Skin of body (tissue), 1 donor: ENCODE measurements at regions not wholly inside any gene's neighbourhood (a gene's known extent, or its start where the extent isn't known, plus 50 kb on each side); places are given as distances from the start of the nearest gene placed in this dataset.

Source experiments
- DNase-seq: peaks from one replicate; lab custom pipeline; 2025; lab: John Stamatoyannopoulos, UW

DNA sequence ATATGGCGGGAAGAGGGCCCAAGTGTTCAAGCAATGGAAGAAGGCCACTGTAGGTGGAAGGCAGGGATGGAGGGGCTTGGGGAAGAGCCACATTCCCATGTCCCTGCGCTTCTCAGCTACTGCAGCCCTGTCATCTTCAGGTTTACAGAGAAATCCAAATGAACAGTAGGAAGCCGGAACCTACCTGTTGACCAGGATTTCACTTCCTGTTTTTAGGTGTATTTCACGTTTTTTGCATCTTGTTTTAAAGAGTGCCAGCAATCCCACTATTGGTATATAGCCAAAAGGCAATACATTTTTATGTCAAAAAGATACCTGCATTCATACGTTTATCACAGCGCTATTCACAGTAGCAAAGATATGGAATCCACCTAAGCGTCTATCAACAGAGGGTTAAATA is 159.2 kb downstream of the SLC35B3 start:
- no peak for DNase-seq

GRCh38 chr6:8275667-8276066 is 159.7 kb downstream of the SLC35B3 start:
- DNase-seq: no peak

DNA sequence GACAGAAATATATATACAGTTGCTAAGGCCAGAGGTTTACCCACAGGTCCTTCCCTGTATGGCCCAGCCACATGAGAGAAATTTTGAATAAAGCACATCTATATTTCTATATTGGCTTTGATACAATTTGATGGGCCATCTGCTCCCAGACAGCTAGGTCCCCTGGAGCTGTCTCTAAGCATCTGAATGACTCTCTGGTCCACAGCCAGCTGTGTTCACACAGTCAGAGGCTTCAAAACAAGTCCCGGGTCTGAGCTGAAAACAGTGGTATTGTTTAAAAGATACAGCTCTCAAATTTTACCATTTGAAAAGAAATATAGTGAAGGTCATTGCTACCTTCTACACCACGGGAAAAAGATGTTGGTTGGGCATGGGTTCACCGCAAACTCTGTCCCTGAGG is 161.1 kb downstream of the SLC35B3 start:
- DNase-seq: no peak

DNA sequence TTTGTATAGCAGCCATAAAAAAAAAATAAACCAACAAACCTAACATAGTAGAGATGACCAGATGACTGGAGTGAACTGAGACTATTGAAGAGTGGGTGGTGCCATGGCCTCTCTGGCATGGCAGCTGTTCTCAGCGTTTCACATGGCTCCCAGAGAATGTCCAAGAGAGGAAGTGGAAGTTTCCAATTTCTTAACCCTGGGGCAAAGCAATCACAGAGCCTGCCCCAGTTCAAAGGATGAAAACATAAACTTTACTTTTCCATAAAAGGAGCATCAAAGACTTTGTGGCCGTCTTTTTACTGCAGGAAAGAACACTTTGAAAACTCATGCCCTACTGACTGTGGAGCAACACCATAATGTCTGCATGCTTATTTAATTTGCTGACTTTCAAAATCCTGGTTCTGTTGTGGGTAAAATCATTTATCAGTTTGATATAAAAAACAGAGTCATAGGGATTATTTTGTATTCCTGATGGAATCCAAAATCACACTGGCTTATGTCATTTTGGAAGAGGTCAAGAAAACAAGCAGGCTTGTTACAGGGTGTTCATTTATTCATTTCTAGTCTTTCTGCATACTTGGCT is 165.4 kb downstream of the SLC35B3 start:
- DNase-seq: no peak

GRCh38 chr6:8269094-8269493 is 166.3 kb downstream of the SLC35B3 start:
- no peak for DNase-seq

- no peak for DNase-seq
Measured at GRCh38 chr6:8268606-8269005, 166.3 kb upstream of the EEF1E1 start.

DNA sequence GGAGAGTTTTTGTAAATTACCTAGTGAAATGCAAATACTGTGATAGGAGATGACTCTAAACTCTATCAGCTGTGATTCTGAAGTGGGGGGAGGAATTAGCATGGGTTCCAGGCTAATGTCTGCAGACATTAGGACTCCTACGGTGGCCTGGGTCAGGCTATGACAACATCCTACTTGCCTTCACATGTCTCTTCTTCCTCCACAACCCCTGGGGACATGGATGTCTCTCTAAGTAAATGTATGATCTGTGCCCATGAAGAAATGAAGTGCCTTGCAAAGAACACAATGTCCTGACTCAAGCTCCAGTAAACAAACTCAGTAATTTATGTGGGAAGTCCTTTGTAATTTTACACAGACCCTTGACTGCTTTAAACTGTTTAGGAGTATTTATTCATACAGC is 165.8 kb upstream of the EEF1E1 start:
- DNase-seq: no peak

DNA sequence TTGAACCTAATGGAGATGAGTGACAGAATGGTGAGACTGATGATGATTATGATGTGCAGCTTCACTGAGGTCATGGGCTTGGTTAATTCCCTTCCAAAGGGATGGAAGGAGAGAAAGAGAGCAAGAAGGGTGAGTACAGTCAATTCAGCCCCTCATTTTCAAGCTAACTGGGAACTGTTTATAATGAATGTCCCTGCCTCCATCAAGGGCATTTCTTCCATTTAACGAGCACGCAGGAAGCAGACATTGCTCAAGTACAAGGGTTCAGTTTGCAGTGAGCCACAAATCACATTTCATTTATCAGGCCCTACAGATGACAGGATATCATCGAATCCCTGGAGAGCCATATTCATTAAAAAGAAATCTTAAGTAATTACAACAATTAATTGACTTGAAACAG is 158.3 kb upstream of the EEF1E1 start:
- DNase-seq: no peak

- DNase-seq: no peak
Measured at GRCh38 chr6:8246403-8246802, 144.1 kb upstream of the EEF1E1 start.

DNA sequence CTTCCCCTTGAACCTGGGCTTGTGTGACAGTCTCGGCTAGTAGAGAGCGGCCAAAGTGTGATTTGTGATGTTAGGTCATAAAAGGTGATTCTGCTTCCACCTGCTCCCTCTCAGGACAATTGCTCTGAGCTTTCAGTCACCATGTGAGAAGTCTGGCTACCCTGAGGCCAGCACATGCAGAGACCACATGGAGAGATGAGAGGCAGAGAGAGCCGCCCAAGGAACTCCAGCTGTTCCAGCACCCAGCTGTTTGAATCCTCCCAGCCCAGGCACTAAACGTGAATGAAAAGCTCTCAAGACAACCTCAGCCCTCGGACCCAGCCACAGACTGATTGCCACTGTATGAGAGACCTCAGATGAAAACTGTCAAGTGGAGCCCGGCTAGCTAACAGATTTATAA is 143.4 kb upstream of the EEF1E1 start:
- DNase-seq: no peak

DNA sequence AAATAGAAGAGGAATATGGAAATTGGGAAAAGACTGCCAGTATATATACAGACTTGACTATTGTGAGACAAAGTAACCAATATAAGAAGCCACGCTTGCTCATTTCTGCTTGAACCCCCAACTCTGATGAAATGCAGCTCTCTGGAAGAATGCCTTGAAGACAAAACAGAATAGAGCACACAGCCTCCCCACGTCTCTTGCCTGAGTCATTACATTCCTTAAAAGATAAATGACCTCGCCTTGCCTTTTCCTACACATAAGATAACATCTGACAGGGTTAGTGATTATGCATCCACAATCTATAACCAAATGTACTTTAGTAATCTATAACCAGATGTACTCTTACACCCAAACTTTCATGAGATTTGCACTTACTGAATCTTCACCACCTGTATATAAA is 141.1 kb upstream of the EEF1E1 start:
- no peak for DNase-seq

GRCh38 chr6:8242885-8243284 is 140.5 kb upstream of the EEF1E1 start:
- no peak for DNase-seq

- no peak for DNase-seq
Measured at GRCh38 chr6:8240301-8240700, 138.0 kb upstream of the EEF1E1 start.

DNA sequence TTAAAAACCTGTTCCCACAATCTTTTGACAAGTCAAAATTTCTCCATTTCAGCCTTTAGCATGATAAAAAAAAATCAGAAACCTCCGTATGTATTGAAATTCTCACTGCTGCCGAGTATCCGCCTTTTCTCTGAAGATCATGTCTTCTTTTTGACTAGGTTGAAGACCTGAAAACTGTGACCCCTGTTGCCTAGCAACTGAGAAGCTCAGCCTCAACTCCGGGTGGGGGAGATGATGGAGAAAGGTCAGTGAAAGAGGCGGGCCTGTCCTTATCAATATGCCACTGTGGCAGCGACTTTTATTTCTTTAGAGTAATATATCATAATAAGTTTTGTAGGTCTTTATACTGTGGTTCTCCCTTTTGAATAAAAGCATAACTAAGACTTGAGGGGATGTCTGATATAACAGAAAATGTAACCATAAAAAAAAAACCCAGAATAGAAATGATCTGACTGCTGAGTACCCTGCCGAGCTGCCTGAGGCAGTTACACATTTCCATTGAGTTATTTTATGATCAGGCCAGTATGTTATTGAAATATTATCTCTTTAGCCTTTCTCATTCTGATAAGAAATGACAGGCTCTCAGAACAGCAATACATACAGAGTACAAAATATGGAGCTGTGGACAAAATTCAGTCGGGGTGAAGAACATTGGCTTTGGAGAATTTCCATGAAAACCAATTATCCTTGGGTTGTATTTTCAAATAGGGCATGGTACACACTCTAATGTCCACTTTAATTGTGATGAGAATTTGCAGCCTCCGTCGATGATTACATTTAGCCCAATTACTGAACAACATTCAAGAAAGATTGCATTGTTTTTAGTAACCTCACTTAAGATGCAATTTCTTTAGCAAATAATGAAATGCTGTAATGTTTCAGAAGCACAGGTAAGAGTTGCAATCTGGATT is 136.7 kb upstream of the EEF1E1 start:
- no peak for DNase-seq

GRCh38 chr6:8237668-8238067 is 135.3 kb upstream of the EEF1E1 start:
- DNase-seq: no peak

- no peak for DNase-seq
Measured at GRCh38 chr6:8236956-8237355, 134.6 kb upstream of the EEF1E1 start.

DNA sequence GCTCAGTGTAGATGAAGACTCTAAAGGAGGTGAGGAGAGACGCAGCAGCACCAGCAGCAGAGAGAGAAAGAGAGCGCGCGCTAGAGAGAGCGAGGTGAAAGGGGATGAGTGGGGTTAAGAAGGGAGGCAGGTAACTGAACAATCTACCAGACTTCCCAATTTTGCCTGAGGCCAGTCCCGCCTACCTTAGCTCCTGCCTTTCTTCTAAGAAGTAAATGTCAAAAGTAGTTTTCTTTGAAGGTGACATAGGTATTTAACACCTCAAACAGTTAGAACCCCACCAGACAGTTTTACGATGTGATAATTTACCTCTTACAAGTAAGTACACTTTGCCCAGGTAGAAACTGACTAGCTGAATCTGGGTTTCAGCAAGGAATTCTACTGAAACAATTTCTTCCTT is 132.0 kb upstream of the EEF1E1 start:
- DNase-seq: peak; percentile 0

DNA sequence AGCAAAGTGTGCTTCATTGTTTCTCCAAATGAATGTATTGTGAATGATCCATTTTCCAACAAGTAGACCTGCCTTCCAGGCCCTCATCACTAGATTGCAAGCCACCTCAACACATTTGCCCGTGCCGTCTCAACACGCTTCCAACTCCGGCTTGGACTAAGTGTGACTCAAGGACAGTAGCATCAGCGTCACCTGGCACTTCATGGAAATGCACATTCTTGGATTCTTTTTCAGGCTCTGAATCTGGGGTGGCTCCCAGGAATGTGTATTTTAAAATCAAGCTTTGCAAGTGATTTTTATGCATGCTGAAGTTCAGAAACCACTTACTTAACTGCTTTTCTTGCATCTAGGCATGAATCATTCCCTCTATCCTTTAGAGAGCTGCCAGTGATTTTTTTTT is 129.6 kb upstream of the EEF1E1 start:
- DNase-seq: no peak

GRCh38 chr6:8229915-8230756 is 127.8 kb upstream of the EEF1E1 start:
- DNase-seq: no peak

- DNase-seq: no peak
Measured at GRCh38 chr6:8225113-8225512, 122.8 kb upstream of the EEF1E1 start.

DNA sequence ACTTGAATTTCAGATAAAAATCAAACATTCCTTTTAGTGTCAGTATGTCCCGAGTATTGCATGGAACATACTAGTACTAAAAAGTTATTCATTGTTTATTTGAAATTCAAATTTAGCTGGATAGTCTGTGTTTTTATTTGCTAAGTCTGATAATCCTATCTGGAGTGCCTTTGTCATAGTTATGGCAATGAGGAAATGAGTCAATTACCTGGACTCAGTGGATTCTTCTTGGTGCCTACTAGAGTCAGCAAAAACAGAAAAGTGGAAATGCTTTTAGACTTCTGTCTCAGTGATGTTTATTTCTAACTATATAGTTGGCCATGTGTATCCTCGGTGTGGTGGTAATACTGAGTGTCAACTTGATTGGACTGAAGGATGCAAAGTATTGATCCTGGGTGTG is 121.3 kb upstream of the EEF1E1 start:
- no peak for DNase-seq

DNA sequence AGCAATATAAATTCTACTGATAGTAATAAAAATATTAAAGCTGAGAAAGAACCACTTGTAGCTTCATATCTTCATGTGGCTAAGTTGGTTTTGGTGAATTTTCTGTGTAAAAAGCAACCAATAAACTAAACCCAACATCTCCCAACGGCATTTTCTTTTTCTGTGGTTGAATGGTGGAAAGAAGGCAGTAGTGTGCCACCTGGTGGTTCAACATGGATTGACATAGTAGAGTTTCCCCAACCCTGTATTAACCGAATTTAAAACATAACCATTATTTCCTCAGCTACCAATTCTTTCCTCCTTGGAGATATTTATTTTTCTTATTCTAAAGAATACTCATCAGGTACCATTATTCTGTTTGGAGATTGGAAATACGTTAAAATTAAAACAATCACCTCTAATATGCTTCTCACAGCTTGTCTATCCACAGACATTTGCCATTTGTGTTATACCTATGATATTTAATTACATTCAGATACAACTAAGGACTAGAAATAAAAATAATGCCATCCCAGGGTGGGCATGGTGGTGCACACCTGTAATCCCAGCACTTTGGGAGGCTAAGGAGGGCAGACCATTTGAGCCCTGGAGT is 117.1 kb upstream of the EEF1E1 start:
- no peak for DNase-seq
